Natural killer cell (primary cell): ENCODE measurements at regions not wholly inside any gene's neighbourhood (a gene's known extent, or its start where the extent isn't known, plus 50 kb on each side); places are given as distances from the start of the nearest gene placed in this dataset.
"Not testable (repeated sequence)": the region's sequence is repeated elsewhere in the genome, so short reads cannot be mapped to it uniquely, and the experiment has no call there.

Source experiments
- ATAC-seq, 3 donors: fragments of 150-1000 bp in 2 of 3; fragments of 200-7000 bp in 1 of 3; cut with Tn5 transposase; 1 replicate in 1 of 3; 2 replicates in 2 of 3; pipeline ENCODE4 v1.10.0; 2021; ENCODE audit warnings: mild to moderate bottlenecking in 2 of 3, moderate library complexity in 2 of 3
- DNase-seq, 2 donors: peaks; one replicate each; pipeline versions ENCODE4 v3.0.0 to v3.0.0-alpha.2; 2013 to 2021; ENCODE audit warnings: mixed read lengths in 1 of 2
- H3K27ac ChIP-seq: one replicate; pipeline ENCODE4 v1.5.1; 2013; ENCODE audit warnings: mild to moderate bottlenecking, low read length
- H3K27me3 ChIP-seq: one replicate; pipeline ENCODE4 v1.6.1; 2013; ENCODE audit warnings: low read length; ENCODE audit not compliant: control insufficient read depth, insufficient read depth
- H3K36me3 ChIP-seq: one replicate; pipeline ENCODE4 v1.6.1; 2013; ENCODE audit warnings: low read length; ENCODE audit not compliant: control insufficient read depth, insufficient read depth
- H3K4me1 ChIP-seq: one replicate; pipeline ENCODE4 v1.6.1; 2013; ENCODE audit warnings: low read length; ENCODE audit not compliant: control insufficient read depth, insufficient read depth
- H3K4me3 ChIP-seq: one replicate; pipeline ENCODE4 v1.5.1; 2013; ENCODE audit warnings: low read length
- H3K9me3 ChIP-seq: one replicate; pipeline ENCODE4 v1.6.1; 2013; ENCODE audit warnings: low read length; ENCODE audit not compliant: control insufficient read depth, insufficient read depth
- H3K27ac Mint-ChIP-seq, 2 donors: one replicate each; pipeline ENCODE4 v1.8.0; 2022; ENCODE audit warnings: mild to moderate bottlenecking in 2 of 2, mixed read lengths in 2 of 2, moderate library complexity in 1 of 2
- H3K27me3 Mint-ChIP-seq, 2 donors: one replicate each; pipeline ENCODE4 v1.8.0; 2022; ENCODE audit warnings: low read depth in 2 of 2, mixed read lengths in 2 of 2
- H3K36me3 Mint-ChIP-seq: one replicate; pipeline ENCODE4 v1.8.0; 2022; ENCODE audit warnings: mixed read lengths
- H3K4me1 Mint-ChIP-seq, 2 donors: one replicate each; pipeline ENCODE4 v1.8.0; 2022; ENCODE audit warnings: mixed read lengths in 2 of 2
- H3K4me3 Mint-ChIP-seq: one replicate; pipeline ENCODE4 v1.8.0; 2022; ENCODE audit warnings: mild to moderate bottlenecking, moderate library complexity, mixed read lengths
- H3K9me3 Mint-ChIP-seq, 2 donors: one replicate each; pipeline ENCODE4 v1.8.0; 2022; ENCODE audit warnings: mixed read lengths in 2 of 2
- WGBS: methylation state at CpG from one replicate; pipeline ENCODE4 v1.1.7; 2013; ENCODE audit warnings: missing lambda C conversion rate; ENCODE audit not compliant: insufficient coverage; 5-methylcytosine and 5-hydroxymethylcytosine counted together
- intact Hi-C: fragments of 100-400 bp; cut with micrococcal nuclease; formaldehyde crosslinking; loops from one replicate; pipeline ENCODE4 v1.14.2; 2022
- TF ChIP-seq, protein P1 (sequence below): fragments of 200-600 bp; IDR thresholded peaks from one replicate; pipeline ENCODE4 v1.8.0; 2022; ENCODE audit warnings: antibody characterized with exemption

DNA sequence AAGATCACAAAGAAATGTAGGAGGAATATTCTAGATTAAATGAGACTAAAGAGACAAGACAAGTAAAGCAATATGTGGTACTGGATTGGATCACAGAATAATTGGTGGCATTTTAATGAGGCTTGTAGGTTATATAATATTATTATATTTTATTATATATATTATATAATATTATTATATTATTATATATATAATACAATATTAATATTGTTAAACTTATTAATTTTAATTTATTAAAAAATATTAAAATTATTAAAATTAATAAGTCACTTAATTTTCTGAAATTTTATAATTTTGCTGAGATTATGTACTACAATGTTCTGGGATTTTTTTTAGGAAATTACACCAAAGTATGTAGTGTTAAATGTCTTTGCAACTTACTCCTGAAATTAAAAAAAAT is 311.9 kb downstream of the COL11A1 start:
- H3K27ac Mint-ChIP-seq: no peak overlapping the region
- DNase-seq (no peak), ATAC-seq (no peak)
- Histone ChIP-seq H3K4me3 (no peak overlapping the region), H3K36me3 (no peaks in the 10 kb centered on the region), H3K9me3 (no peaks in the 10 kb centered on the region), H3K4me1 (no peaks in the 10 kb centered on the region), H3K27ac (no peak overlapping the region), H3K27me3 (no peaks in the 10 kb centered on the region)
- peaks cover 5 to 7% of the 10 kb centered on the region in 2 donors for H3K9me3 Mint-ChIP-seq
- no peaks in the 10 kb centered on the region for H3K27me3 Mint-ChIP-seq
- no peaks in the 10 kb centered on the region for H3K36me3 Mint-ChIP-seq
- no peak overlapping the region for H3K4me3 Mint-ChIP-seq
- TF ChIP-seq, protein P1, sequence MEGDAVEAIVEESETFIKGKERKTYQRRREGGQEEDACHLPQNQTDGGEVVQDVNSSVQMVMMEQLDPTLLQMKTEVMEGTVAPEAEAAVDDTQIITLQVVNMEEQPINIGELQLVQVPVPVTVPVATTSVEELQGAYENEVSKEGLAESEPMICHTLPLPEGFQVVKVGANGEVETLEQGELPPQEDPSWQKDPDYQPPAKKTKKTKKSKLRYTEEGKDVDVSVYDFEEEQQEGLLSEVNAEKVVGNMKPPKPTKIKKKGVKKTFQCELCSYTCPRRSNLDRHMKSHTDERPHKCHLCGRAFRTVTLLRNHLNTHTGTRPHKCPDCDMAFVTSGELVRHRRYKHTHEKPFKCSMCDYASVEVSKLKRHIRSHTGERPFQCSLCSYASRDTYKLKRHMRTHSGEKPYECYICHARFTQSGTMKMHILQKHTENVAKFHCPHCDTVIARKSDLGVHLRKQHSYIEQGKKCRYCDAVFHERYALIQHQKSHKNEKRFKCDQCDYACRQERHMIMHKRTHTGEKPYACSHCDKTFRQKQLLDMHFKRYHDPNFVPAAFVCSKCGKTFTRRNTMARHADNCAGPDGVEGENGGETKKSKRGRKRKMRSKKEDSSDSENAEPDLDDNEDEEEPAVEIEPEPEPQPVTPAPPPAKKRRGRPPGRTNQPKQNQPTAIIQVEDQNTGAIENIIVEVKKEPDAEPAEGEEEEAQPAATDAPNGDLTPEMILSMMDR: no peak
- intact Hi-C loops: no loop called here
- no peaks in the 10 kb centered on the region for H3K4me1 Mint-ChIP-seq

- Histone ChIP-seq H3K4me1 (no peaks in the 10 kb centered on the region), H3K27me3 (no peaks in the 10 kb centered on the region), H3K27ac (no peak overlapping the region), H3K4me3 (no peak overlapping the region), H3K36me3 (no peaks in the 10 kb centered on the region), H3K9me3 (no peaks in the 10 kb centered on the region)
- Mint-ChIP-seq H3K27me3 (no peaks in the 10 kb centered on the region), H3K36me3 (no peaks in the 10 kb centered on the region), H3K4me1 (no peaks in the 10 kb centered on the region), H3K27ac (no peak overlapping the region), H3K4me3 (no peak overlapping the region), H3K9me3 (peaks cover 6 to 13% of the 10 kb centered on the region in 2 donors)
- intact Hi-C loops: no loop called here
- TF ChIP-seq, protein P1: no peak
- ATAC-seq (no peak), DNase-seq (no peak)
These were observed 317.3 kb downstream of the COL11A1 start for GRCh38 chr1:102790997-102791396.

DNA sequence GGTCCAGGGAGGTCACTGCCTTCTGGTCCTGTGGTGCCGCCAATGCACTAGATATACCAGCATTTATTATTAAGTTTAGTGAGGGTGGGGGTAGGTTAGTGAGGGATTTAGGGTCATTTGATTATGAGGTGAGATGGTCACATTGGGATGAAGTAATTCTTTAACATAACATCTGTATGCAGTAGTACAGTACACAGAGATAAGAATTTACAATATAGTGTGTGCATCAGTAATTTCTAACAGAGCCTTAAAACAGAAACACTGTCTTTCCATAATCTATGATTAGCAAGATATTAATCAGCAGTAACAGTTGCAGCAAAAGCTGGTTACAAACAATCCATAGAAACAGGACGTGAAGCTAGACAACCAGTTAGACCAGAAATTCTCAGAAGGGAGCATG is 318.4 kb downstream of the COL11A1 start:
- peaks cover 4 to 11% of the 10 kb centered on the region in 2 donors for H3K9me3 Mint-ChIP-seq
- intact Hi-C loops, H3K27me3 ChIP-seq, H3K27ac ChIP-seq, H3K36me3 ChIP-seq, H3K9me3 ChIP-seq, ATAC-seq, DNase-seq, H3K4me1 Mint-ChIP-seq, H3K4me3 ChIP-seq, H3K27ac Mint-ChIP-seq, H3K4me3 Mint-ChIP-seq, H3K27me3 Mint-ChIP-seq, H3K4me1 ChIP-seq, H3K36me3 Mint-ChIP-seq: not testable (repeated sequence)
- 30% methylated on average over 1 of the region's 2 CpGs for WGBS

DNA sequence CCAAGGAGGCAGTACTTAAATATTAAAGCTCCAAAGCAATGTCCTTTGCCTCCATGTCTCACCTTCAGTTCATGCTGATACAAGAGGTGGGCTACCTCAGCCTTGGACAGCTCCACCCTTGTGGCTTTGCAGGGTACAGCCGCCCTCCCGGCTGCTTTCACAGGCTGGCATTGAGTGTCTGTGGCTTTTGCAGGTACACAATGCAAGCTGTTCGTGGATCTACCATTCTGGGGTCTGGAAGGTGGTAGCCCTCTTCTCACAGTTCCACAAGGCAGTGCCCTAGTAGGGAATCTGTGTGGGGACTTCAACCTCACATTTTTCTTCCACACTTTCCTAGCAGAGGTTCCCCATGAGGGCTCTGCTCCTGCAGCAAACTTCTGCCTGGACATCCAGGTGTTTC is 324.8 kb downstream of the COL11A1 start:
- Histone ChIP-seq H3K4me1 (no peaks in the 10 kb centered on the region), H3K27me3 (no peaks in the 10 kb centered on the region), H3K9me3 (no peaks in the 10 kb centered on the region), H3K4me3 (no peak overlapping the region), H3K36me3 (no peaks in the 10 kb centered on the region), H3K27ac (no peak overlapping the region)
- H3K4me3 Mint-ChIP-seq: no peak overlapping the region
- no peaks in the 10 kb centered on the region for H3K4me1 Mint-ChIP-seq
- DNase-seq (no peak), ATAC-seq (no peak)
- TF ChIP-seq, protein P1: no peak
- no peak overlapping the region for H3K27ac Mint-ChIP-seq
- peaks cover 12 to 13% of the 10 kb centered on the region in 2 donors for H3K9me3 Mint-ChIP-seq
- no peaks in the 10 kb centered on the region for H3K27me3 Mint-ChIP-seq
- peaks cover 8% of the 10 kb centered on the region for H3K36me3 Mint-ChIP-seq
- 65% methylated on average over 3 of the region's 3 CpGs for WGBS
- intact Hi-C loops: no loop called here
